Neutrophil (primary cell): ENCODE measurements at regions not wholly inside any gene's neighbourhood (a gene's known extent, or its start where the extent isn't known, plus 50 kb on each side); places are given as distances from the start of the nearest gene placed in this dataset.

Experiments used
- H3K27ac ChIP-seq: fragments of 200-600 bp; sonication (generic); 2 replicates; pipeline ENCODE4 v1.5.1; 2016; ENCODE audit warnings: mild to moderate bottlenecking, moderate library complexity
- H3K27me3 ChIP-seq: fragments of 200-600 bp; sonication (generic); 2 replicates; pipeline ENCODE4 v1.6.0; 2016; ENCODE audit warnings: mild to moderate bottlenecking
- H3K36me3 ChIP-seq: fragments of 200-600 bp; sonication (generic); 2 replicates; pipeline ENCODE4 v1.5.1; 2017
- H3K4me1 ChIP-seq, 2 experiments: fragments of 200-600 bp in 1 of 2; sonication (generic) in 1 of 2; 1 replicate in 1 of 2; 2 replicates in 1 of 2; pipeline versions ENCODE4 v1.5.1 to v1.6.1; 2013 to 2016; ENCODE audit warnings: low read depth in 1 of 2, low read length in 1 of 2, mild to moderate bottlenecking in 1 of 2, moderate library complexity in 1 of 2; ENCODE audit not compliant: control insufficient read depth in 1 of 2, insufficient read depth in 1 of 2
- H3K4me3 ChIP-seq, 2 experiments: fragments of 200-600 bp in 1 of 2; sonication (generic) in 1 of 2; 1 replicate in 1 of 2; 2 replicates in 1 of 2; pipeline ENCODE4 v1.5.1; 2013 to 2016; ENCODE audit warnings: low read depth in 1 of 2, low read length in 1 of 2, mild to moderate bottlenecking in 1 of 2, moderate library complexity in 1 of 2
- H3K9me3 ChIP-seq: fragments of 200-600 bp; sonication (generic); 2 replicates; pipeline ENCODE4 v1.5.1; 2016
- TF ChIP-seq, protein P1 (sequence below): fragments of 200-600 bp; sonication (generic); IDR thresholded peaks from 2 replicates; pipeline ENCODE4 v1.5.1; 2016; ENCODE audit warnings: antibody characterized with exemption

DNA sequence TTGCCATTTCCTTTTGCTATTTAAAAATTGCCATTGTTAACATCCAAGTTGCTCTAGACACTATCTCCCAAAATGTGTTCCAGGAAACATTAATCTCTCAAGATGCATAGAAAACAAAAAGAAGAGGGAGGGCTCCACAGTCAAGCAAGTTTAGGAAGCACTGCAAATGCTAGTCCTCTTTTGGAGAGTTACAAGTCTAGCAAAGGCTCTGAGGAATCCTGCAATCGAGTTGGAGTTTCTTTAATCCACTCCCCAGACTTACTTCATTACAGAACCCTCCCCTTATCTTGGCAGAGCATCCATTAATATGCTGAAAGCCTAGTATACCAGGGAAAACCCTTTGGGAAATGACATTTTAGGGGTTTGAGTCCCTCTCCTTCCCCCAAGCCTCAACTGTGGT, 147.9 kb downstream of the SYF2 start:
- TF ChIP-seq, protein P1, sequence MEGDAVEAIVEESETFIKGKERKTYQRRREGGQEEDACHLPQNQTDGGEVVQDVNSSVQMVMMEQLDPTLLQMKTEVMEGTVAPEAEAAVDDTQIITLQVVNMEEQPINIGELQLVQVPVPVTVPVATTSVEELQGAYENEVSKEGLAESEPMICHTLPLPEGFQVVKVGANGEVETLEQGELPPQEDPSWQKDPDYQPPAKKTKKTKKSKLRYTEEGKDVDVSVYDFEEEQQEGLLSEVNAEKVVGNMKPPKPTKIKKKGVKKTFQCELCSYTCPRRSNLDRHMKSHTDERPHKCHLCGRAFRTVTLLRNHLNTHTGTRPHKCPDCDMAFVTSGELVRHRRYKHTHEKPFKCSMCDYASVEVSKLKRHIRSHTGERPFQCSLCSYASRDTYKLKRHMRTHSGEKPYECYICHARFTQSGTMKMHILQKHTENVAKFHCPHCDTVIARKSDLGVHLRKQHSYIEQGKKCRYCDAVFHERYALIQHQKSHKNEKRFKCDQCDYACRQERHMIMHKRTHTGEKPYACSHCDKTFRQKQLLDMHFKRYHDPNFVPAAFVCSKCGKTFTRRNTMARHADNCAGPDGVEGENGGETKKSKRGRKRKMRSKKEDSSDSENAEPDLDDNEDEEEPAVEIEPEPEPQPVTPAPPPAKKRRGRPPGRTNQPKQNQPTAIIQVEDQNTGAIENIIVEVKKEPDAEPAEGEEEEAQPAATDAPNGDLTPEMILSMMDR: no peak
- Histone ChIP-seq H3K27ac (no peak overlapping the region), H3K4me3 (no peak overlapping the region), H3K4me1 (peaks cover 4 to 6% of the 10 kb centered on the region in 2 experiments), H3K9me3 (no peaks in the 10 kb centered on the region), H3K27me3 (no peaks in the 10 kb centered on the region), H3K36me3 (no peaks in the 10 kb centered on the region)

DNA sequence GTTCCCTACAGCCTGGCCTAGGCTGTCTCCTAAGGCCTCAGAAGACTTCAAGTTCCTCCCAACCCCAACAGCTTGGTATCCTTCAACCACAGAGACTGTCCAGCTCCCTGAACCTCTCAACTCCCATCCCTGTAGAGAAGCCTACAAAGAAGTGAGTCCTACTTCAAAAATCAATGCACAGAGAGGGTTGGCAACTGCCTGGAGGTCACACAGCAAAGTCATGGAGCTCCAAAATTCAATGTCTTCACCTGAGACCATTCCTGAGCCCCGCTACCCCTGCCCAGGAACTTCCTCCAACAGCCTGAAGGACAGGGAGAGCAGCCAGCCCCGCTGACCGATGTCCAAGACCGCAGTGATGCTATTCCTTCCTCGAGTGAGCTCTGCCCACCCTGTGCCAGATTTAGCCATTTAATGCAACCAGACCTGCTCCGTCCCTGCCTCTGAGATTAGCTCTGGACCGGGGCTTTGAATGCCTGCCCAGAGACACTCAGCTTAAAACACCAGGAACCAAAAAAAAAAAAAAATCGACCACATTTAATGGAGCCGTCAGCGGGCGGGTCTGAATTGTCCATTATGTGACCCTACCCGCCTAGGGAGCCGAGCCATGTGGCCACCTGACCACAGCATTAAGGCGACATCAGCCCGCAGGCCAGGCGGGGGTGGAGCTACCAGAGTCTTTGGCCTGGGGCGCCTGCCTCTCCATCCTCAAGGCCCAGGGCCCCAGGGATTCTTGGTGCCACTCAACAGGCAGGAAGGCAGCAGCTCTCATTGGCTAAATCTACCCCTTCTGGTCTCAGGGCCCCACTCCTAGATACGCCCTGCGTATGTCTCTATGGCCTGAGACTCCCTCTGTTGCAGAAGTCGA, 148.6 kb downstream of the SYF2 start:
- H3K36me3 ChIP-seq: no peaks in the 10 kb centered on the region
- TF ChIP-seq, protein P1: no peak
- H3K9me3 ChIP-seq: no peaks in the 10 kb centered on the region
- H3K4me3 ChIP-seq: no peak overlapping the region
- peaks cover 4 to 6% of the 10 kb centered on the region in 2 experiments for H3K4me1 ChIP-seq
- H3K27ac ChIP-seq: no peak overlapping the region
- no peaks in the 10 kb centered on the region for H3K27me3 ChIP-seq

DNA sequence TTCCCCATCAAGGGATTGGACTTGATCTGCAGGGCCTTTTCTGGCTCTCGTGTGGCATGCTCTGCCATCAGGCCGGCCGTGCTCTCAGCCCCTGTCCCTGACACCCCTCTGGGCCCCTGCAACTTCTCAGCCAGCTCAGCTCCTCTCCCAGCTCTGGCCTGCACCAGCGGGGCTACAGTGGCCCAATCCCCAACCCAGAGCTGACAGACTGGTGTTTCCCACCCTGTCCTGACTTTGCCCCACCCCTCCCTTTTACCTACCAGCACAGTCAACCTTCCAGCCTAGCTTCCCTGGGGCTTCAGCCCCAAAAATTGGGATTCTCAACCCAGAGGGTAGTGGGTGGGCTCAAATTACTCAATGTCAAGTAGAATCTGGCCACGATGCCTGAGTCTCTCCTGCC, 149.3 kb downstream of the SYF2 start:
- Histone ChIP-seq H3K4me1 (peaks cover 4 to 6% of the 10 kb centered on the region in 2 experiments), H3K4me3 (no peak overlapping the region), H3K36me3 (no peaks in the 10 kb centered on the region), H3K27ac (no peak overlapping the region), H3K9me3 (no peaks in the 10 kb centered on the region), H3K27me3 (no peaks in the 10 kb centered on the region)
- TF ChIP-seq, protein P1: no peak

DNA sequence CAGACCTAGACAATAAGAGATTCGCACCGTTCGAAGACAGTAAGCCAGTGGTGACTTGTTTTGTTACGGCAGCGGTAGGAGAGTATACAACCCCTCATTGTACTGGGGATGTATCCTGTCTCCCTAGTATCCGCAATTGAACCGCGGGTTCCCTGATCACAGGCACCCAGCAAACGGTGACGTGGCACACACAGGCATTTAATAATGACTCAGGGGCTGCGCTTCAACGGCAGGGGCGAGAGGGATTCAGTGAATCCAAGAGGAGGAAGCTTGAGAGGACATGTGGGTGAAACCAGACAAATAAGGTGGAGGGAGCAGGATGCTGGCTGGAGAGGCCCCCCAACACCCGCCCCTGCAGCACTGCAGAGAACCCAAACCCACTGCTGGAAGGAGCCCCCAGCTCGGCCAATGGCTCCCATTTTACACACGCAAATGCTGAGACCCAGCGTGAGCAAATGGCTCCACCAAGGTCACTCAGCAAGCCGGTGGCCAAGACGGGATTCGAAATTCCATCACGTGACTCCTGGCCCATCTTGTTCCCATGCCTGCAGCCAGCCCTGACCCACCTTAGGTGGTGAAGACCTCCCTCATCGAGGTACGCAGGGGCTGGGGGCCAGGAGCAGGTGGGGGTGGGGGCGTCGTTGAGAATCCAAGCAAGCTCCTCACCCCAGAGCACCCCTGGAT, 149.9 kb downstream of the SYF2 start:
- H3K4me1 ChIP-seq: peaks cover 4 to 6% of the 10 kb centered on the region in 2 experiments
- TF ChIP-seq, protein P1: no peak
- no peak overlapping the region for H3K4me3 ChIP-seq
- H3K27me3 ChIP-seq: no peaks in the 10 kb centered on the region
- no peaks in the 10 kb centered on the region for H3K9me3 ChIP-seq
- no peak overlapping the region for H3K27ac ChIP-seq
- no peaks in the 10 kb centered on the region for H3K36me3 ChIP-seq

- Histone ChIP-seq H3K4me3 (no peak overlapping the region), H3K9me3 (no peaks in the 10 kb centered on the region), H3K4me1 (peaks cover 4 to 6% of the 10 kb centered on the region in 2 experiments), H3K27ac (no peak overlapping the region), H3K36me3 (no peaks in the 10 kb centered on the region), H3K27me3 (no peaks in the 10 kb centered on the region)
- TF ChIP-seq, protein P1: no peak
Observed at GRCh38 chr1:25081496-25081895, 150.8 kb downstream of the SYF2 start.
